Mesendoderm (in vitro differentiated cells): ENCODE measurements at regions not wholly inside any gene's neighbourhood (a gene's known extent, or its start where the extent isn't known, plus 50 kb on each side); places are given as distances from the start of the nearest gene placed in this dataset.

Source experiments
- DNase-seq: peaks from one replicate; pipeline ENCODE4 v3.0.0; 2013
- H2AK5ac ChIP-seq: 2 replicates; pipeline ENCODE4 v1.6.1; 2013; ENCODE audit warnings: low read length, inconsistent platforms
- H2BK120ac ChIP-seq: 2 replicates; pipeline ENCODE4 v1.6.1; 2013; ENCODE audit warnings: low read depth, mild to moderate bottlenecking, low read length, moderate library complexity, mixed read lengths
- H2BK15ac ChIP-seq: replicated peaks from 2 replicates; pipeline ENCODE4 v1.6.1; 2013; ENCODE audit warnings: low read depth, mild to moderate bottlenecking, moderate library complexity
- H2BK5ac ChIP-seq: 2 replicates; pipeline ENCODE4 v1.6.1; 2013; ENCODE audit warnings: low read length, inconsistent platforms
- H3K18ac ChIP-seq: 2 replicates; pipeline ENCODE4 v1.6.1; 2013; ENCODE audit warnings: mild to moderate bottlenecking, low read length, mixed read lengths
- H3K23ac ChIP-seq: one replicate; pipeline ENCODE4 v1.6.1; 2013; ENCODE audit warnings: low read length
- H3K27ac ChIP-seq: 2 replicates; pipeline ENCODE4 v1.5.1; 2013; ENCODE audit warnings: low read depth, mild to moderate bottlenecking, inconsistent platforms, low read length, moderate library complexity
- H3K27me3 ChIP-seq: 2 replicates; pipeline ENCODE4 v1.6.1; 2013; ENCODE audit warnings: low read length, control low read depth, mild to moderate bottlenecking, inconsistent platforms; ENCODE audit not compliant: insufficient read depth, poor library complexity
- H3K36me3 ChIP-seq: 2 replicates; pipeline ENCODE4 v1.6.1; 2013; ENCODE audit warnings: low read length, inconsistent platforms; ENCODE audit not compliant: control insufficient read depth, insufficient read depth
- H3K4ac ChIP-seq: one replicate; pipeline ENCODE4 v1.6.1; 2013; ENCODE audit warnings: low read depth, mild to moderate bottlenecking, low read length, moderate library complexity
- H3K4me1 ChIP-seq: 2 replicates; pipeline ENCODE4 v1.6.1; 2013; ENCODE audit warnings: low read depth, low read length, inconsistent platforms; ENCODE audit not compliant: control insufficient read depth
- H3K4me2 ChIP-seq: 2 replicates; pipeline ENCODE4 v1.6.1; 2013; ENCODE audit warnings: low read length
- H3K4me3 ChIP-seq: 2 replicates; pipeline ENCODE4 v1.5.1; 2013; ENCODE audit warnings: mild to moderate bottlenecking, low read length
- H3K56ac ChIP-seq: one replicate; pipeline ENCODE4 v1.6.1; 2013; ENCODE audit warnings: low read length
- H3K79me1 ChIP-seq: 2 replicates; pipeline ENCODE4 v1.6.1; 2013; ENCODE audit warnings: low read length, inconsistent platforms
- H3K79me2 ChIP-seq: 2 replicates; pipeline ENCODE4 v1.6.1; 2013; ENCODE audit warnings: mild to moderate bottlenecking, low read length; ENCODE audit not compliant: control insufficient read depth, insufficient read depth
- H3K9ac ChIP-seq: 2 replicates; pipeline ENCODE4 v1.6.1; 2013; ENCODE audit warnings: low read length, inconsistent platforms
- H4K5ac ChIP-seq: one replicate; pipeline ENCODE4 v1.6.1; 2013; ENCODE audit warnings: low read length
- H4K8ac ChIP-seq: one replicate; pipeline ENCODE4 v1.6.1; 2013; ENCODE audit warnings: low read depth, mild to moderate bottlenecking, control low read depth, low read length, moderate library complexity
- WGBS: extraction: QIAGEN DNeasy Blood & Tissue Kit; methylation state at CpG from one replicate; pipeline ENCODE4 v1.1.7; 2013; ENCODE audit warnings: low lambda C conversion rate, missing lambda C conversion rate; ENCODE audit not compliant: insufficient coverage; ENCODE audit errors: extremely low coverage; 5-methylcytosine and 5-hydroxymethylcytosine counted together

DNA sequence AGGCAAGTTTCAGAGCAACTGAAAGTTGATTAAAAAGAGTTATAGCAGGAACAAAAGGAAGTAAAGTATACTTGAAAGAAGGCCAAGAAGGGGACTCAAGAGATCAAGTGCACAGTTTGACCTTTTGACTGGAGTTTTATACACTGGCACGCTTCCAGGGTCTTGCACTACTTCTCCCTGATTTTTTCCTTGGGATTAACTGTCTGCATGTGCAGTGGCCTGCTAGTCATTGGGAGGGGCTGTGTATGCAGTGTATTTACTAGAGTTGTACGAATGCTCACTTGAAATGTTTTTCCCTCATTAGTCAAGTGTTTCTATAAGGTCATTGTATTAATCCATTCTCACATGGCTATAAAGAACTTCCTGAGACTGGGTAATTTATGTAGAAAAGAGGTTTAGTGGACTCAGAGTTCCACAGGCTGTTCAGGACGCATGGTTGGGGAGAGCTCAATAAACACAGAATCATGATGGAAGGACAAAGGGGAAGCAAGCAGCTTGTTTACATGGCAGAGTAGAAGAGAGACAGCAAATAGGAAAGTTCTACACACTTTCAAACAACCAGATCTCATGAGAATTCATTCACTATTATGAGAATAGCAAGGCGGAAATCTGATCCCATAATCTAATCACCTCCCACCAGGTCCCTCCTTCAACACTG lies 571.8 kb downstream of the ZPLD1 start:
- no CpG with 5 or more reads among the region's 4 CpGs for WGBS

DNA sequence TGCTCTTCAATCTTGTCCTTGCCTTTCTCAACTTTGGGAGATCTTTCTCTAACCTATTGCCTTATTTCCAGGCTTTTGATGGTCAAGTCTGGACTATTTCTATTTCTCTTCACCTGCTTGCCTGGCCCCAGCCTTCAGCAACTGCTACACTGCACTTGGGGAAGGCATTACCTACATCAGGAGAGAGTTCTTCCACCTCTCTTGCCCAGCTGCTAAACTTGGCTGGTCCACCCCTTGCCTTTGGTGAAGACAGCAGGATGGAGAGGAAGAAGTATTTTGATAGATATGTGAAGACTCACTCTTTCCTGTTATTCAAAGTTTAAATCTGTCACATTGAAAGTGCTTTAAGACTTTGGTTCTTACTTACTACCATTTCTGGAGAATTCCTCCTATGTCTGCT lies 574.8 kb downstream of the ZPLD1 start:
- no peaks in the 10 kb centered on the region for H3K27me3 ChIP-seq
- no peak for DNase-seq
- no peaks in the 10 kb centered on the region for H3K36me3 ChIP-seq
- H2BK120ac ChIP-seq = no peak overlapping the region
- no peaks in the 10 kb centered on the region for H3K79me1 ChIP-seq
- no peak overlapping the region for H3K27ac ChIP-seq
- no peak overlapping the region for H4K5ac ChIP-seq
- no peak overlapping the region for H3K9ac ChIP-seq
- H3K4ac ChIP-seq = no peak overlapping the region
- no peak overlapping the region for H3K4me2 ChIP-seq
- H3K4me1 ChIP-seq = no peaks in the 10 kb centered on the region
- H3K23ac ChIP-seq = no peak overlapping the region
- no peak overlapping the region for H4K8ac ChIP-seq
- H2BK5ac ChIP-seq = no peak overlapping the region
- no peak overlapping the region for H3K56ac ChIP-seq
- H3K18ac ChIP-seq = no peak overlapping the region
- no peaks in the 10 kb centered on the region for H3K79me2 ChIP-seq
- no peak overlapping the region for H2BK15ac ChIP-seq
- H2AK5ac ChIP-seq = no peak overlapping the region
- no peak overlapping the region for H3K4me3 ChIP-seq

More for the DNA sequence above, 571.8 kb downstream of the ZPLD1 start:
- Histone ChIP-seq H3K4me3 (no peak overlapping the region), H2BK120ac (no peak overlapping the region), H3K9ac (no peak overlapping the region), H3K4ac (no peak overlapping the region), H2BK5ac (no peak overlapping the region), H3K4me1 (no peaks in the 10 kb centered on the region), H2AK5ac (no peak overlapping the region), H3K23ac (no peak overlapping the region), H3K4me2 (no peak overlapping the region), H3K27me3 (no peaks in the 10 kb centered on the region), H3K36me3 (no peaks in the 10 kb centered on the region), H2BK15ac (no peak overlapping the region), H3K79me1 (no peaks in the 10 kb centered on the region), H3K79me2 (no peaks in the 10 kb centered on the region), H3K56ac (no peak overlapping the region), H4K8ac (no peak overlapping the region), H4K5ac (no peak overlapping the region), H3K27ac (no peak overlapping the region), H3K18ac (no peak overlapping the region)
- DNase-seq = no peak

DNA sequence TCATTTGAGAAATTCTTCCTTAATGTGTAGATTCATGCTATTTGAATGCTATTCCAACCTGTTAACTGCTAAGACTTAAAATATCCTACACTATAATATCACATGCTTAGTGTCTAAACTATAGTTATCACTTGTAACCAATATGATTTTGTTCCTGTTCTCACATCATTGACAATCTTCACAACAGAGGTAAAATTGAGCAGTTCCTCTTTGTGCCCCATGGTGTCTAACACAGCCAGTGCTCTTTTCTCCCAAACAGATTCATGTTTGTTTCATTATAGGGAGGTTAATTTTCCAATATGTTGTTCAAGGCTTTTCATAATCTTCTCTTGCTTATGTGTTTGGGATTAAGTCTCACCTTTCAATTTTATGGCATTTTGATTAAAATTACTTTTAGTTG lies 591.1 kb downstream of the ZPLD1 start:
- H3K4ac ChIP-seq = no peak overlapping the region
- no peak overlapping the region for H3K56ac ChIP-seq
- H2BK15ac ChIP-seq = no peak overlapping the region
- H3K79me2 ChIP-seq = no peaks in the 10 kb centered on the region
- no peaks in the 10 kb centered on the region for H3K4me1 ChIP-seq
- H3K4me2 ChIP-seq = no peak overlapping the region
- no peak overlapping the region for H4K5ac ChIP-seq
- no peak overlapping the region for H3K23ac ChIP-seq
- no peaks in the 10 kb centered on the region for H3K79me1 ChIP-seq
- H3K36me3 ChIP-seq = no peaks in the 10 kb centered on the region
- H3K18ac ChIP-seq = no peak overlapping the region
- H2BK5ac ChIP-seq = no peak overlapping the region
- no peak overlapping the region for H3K9ac ChIP-seq
- no peak overlapping the region for H4K8ac ChIP-seq
- H2BK120ac ChIP-seq = no peak overlapping the region
- no peak overlapping the region for H2AK5ac ChIP-seq
- H3K27me3 ChIP-seq = no peaks in the 10 kb centered on the region
- no peak overlapping the region for H3K4me3 ChIP-seq
- no peak for DNase-seq
- H3K27ac ChIP-seq = no peak overlapping the region

DNA sequence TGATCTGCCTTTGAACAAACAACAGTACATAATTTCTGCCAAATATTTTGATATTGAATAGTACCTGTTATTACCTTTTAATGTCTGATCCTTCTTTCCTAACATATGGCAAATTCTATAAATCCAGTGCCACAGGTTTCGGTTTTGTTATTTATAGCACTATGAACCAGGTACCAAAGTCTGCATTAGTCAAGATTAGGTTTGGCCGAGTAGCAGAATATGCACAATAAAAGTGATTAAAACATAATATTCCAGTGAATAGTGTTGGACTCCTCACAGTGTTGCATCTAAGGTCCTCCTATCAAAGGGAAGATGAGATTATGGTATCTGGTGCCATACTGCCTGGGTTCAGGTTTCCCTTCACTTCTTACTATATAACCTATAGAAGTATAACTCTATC lies 599.0 kb downstream of the ZPLD1 start:
- Histone ChIP-seq H3K4me2 (no peak overlapping the region), H3K4me1 (no peaks in the 10 kb centered on the region), H3K27me3 (no peaks in the 10 kb centered on the region), H4K5ac (no peak overlapping the region), H3K4ac (no peak overlapping the region), H3K79me2 (no peaks in the 10 kb centered on the region), H3K9ac (no peak overlapping the region), H3K4me3 (no peak overlapping the region), H2AK5ac (no peak overlapping the region), H3K56ac (no peak overlapping the region), H2BK5ac (no peak overlapping the region), H3K27ac (no peak overlapping the region), H3K79me1 (no peaks in the 10 kb centered on the region), H2BK120ac (no peak overlapping the region), H3K36me3 (no peaks in the 10 kb centered on the region), H3K23ac (no peak overlapping the region), H4K8ac (no peak overlapping the region), H3K18ac (no peak overlapping the region), H2BK15ac (no peak overlapping the region)
- no CpG with 5 or more reads among the region's 2 CpGs for WGBS
- no peak for DNase-seq

DNA sequence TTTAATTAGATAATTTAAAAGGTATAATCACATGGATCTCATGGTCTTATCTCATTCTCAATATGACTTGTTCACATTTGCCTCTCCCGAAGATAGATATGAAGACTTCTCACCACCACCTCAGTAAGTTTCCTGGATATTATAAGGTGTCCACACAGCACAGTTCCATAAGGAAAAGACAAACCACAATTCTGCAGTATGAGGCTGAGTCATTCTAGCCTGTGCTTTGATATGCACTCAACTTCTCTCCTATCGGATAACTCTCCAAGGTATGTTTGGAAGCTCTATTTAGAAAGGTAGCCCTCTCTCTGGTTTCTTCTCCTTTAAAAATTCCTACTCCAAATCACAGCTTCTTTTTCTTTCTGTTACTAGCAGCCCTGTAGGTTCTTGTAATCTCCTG lies 612.8 kb downstream of the ZPLD1 start:
- no peak for DNase-seq
- Histone ChIP-seq H2BK15ac (no peak overlapping the region), H2BK5ac (no peak overlapping the region), H4K5ac (no peak overlapping the region), H3K27me3 (no peaks in the 10 kb centered on the region), H3K23ac (no peak overlapping the region), H3K9ac (no peak overlapping the region), H3K4ac (no peak overlapping the region), H2AK5ac (no peak overlapping the region), H3K4me3 (no peak overlapping the region), H3K79me1 (no peaks in the 10 kb centered on the region), H3K79me2 (no peaks in the 10 kb centered on the region), H4K8ac (no peak overlapping the region), H3K27ac (no peak overlapping the region), H3K18ac (no peak overlapping the region), H3K36me3 (no peaks in the 10 kb centered on the region), H3K56ac (no peak overlapping the region), H3K4me1 (no peaks in the 10 kb centered on the region), H2BK120ac (no peak overlapping the region), H3K4me2 (no peak overlapping the region)
- no CpG with 5 or more reads among the region's 2 CpGs for WGBS

DNA sequence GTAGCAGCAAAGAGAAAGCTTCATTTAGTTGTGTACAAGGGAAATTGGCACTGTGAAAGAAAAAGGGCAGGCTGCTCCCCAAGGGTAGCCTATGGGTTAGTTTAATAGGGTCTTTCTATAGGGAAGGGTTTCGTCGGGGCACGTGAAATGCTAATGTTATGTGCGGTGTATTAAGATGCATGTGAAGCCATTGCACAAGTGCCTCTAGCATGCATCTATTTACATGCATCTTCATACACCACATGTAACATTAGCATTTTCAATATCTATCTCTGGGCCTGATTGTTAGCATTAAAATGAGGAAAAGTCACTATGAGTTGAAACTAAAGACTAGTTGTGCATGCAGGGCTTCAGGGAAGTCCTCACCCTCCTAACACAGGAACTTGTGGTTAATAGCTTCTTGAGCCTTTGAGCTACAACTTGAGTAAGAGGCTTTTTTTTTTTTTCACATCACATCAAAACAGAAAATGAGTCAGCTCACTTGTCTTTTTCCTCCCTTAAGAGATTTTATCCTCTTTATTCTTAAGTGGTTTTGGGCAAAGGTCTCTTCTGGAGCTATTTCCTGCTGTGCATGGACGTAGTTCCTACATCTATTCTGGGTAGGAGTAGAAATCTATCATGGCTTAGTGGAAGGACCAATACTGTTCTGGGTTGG lies 613.4 kb downstream of the ZPLD1 start:
- Histone ChIP-seq H3K4me1 (no peaks in the 10 kb centered on the region), H2BK15ac (no peak overlapping the region), H3K79me1 (no peaks in the 10 kb centered on the region), H3K27ac (no peak overlapping the region), H3K23ac (no peak overlapping the region), H3K4ac (no peak overlapping the region), H4K5ac (no peak overlapping the region), H3K27me3 (no peaks in the 10 kb centered on the region), H3K18ac (no peak overlapping the region), H3K36me3 (no peaks in the 10 kb centered on the region), H2AK5ac (no peak overlapping the region), H3K4me2 (no peak overlapping the region), H3K79me2 (no peaks in the 10 kb centered on the region), H3K9ac (no peak overlapping the region), H4K8ac (no peak overlapping the region), H3K56ac (no peak overlapping the region), H2BK5ac (no peak overlapping the region), H2BK120ac (no peak overlapping the region), H3K4me3 (no peak overlapping the region)
- DNase-seq = no peak
- WGBS = no CpG with 5 or more reads among the region's 5 CpGs
